Activated naive CD8-positive, alpha-beta T cell (primary cell): ENCODE measurements at regions not wholly inside any gene's neighbourhood (a gene's known extent, or its start where the extent isn't known, plus 50 kb on each side); places are given as distances from the start of the nearest gene placed in this dataset.

Source experiments
- H3K27ac Mint-ChIP-seq: one replicate; pipeline ENCODE4 v1.8.0; 2021; ENCODE audit warnings: mixed read lengths
- H3K27me3 Mint-ChIP-seq: one replicate; pipeline ENCODE4 v1.8.0; 2021; ENCODE audit warnings: mixed read lengths
- H3K36me3 Mint-ChIP-seq: one replicate; pipeline ENCODE4 v1.8.0; 2021; ENCODE audit warnings: mixed read lengths
- H3K4me1 Mint-ChIP-seq: one replicate; pipeline ENCODE4 v1.8.0; 2021; ENCODE audit warnings: low read depth, mixed read lengths
- H3K4me3 Mint-ChIP-seq: one replicate; pipeline ENCODE4 v1.8.0; 2021; ENCODE audit warnings: mild to moderate bottlenecking, mixed read lengths
- H3K9me3 Mint-ChIP-seq: one replicate; pipeline ENCODE4 v1.8.0; 2021; ENCODE audit warnings: low read depth, mixed read lengths

DNA sequence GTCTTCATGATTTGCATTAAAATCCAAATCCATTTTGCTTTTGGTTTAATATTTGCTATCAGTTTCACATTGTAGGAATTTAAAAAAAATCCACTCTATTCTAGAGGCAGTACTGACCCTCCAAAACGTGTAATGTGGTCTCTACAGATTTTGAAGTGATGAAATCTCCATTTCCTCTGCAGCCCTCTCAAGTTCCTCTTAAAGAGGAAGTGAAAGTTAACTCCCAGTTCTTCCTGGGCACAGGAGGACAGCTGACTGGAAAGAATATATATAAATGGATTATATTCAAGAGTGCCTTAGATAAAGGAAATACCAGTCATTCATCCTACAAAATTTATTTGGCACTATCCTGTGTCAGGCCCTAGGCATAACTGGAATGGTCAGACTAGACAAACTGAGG, 83.5 kb upstream of the PLCL2 start:
- H3K27me3 Mint-ChIP-seq: no peaks in the 10 kb centered on the region
- no peak overlapping the region for H3K27ac Mint-ChIP-seq
- no peaks in the 10 kb centered on the region for H3K9me3 Mint-ChIP-seq
- H3K4me1 Mint-ChIP-seq: peaks cover 41% of the 10 kb centered on the region
- peaks cover 3% of the 10 kb centered on the region for H3K36me3 Mint-ChIP-seq
- H3K4me3 Mint-ChIP-seq: no peak overlapping the region

DNA sequence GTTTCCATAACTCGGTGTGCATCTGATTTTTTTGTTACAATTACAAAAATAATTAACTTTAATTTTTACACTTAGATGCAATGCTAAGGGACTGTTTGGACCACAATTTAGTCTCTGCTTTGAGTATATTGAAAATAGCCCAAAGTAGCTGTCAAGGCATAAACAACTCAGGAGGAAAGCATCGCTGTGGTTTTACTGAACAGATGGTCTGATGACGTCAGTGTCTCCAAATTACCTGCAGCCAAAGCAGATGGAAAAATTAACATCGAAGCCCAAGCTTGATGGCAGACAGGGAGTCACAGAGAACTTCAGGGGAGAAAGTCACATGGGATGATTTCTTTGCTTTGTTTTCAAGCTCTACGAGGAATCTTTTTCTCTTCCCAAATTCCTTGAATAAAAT, 83.1 kb upstream of the PLCL2 start:
- Mint-ChIP-seq H3K4me3 (no peak overlapping the region), H3K4me1 (peaks cover 37% of the 10 kb centered on the region), H3K36me3 (peaks cover 3% of the 10 kb centered on the region), H3K27ac (no peak overlapping the region), H3K9me3 (no peaks in the 10 kb centered on the region), H3K27me3 (no peaks in the 10 kb centered on the region)

DNA sequence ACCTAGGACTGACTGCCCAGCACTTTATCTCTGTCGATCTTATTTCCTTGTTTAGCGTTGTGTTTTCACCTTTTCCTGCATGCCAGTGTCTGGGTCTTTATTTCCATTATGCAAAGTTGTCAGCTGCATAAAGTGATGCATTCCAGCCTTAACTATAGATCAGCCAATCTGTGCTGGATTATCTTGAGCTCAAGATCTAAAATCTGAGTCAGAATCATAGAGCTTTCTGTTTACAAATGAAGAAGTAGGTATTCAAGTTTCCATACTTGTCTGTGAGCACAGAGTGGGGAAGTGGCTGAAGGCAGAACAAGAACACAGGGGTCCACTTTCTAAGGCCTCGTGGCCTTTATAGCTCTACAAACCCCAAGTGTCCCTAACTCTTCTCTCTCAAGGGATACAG, 82.4 kb upstream of the PLCL2 start:
- no peaks in the 10 kb centered on the region for H3K9me3 Mint-ChIP-seq
- no peaks in the 10 kb centered on the region for H3K27me3 Mint-ChIP-seq
- H3K4me3 Mint-ChIP-seq: no peak overlapping the region
- H3K4me1 Mint-ChIP-seq: peaks cover 30% of the 10 kb centered on the region
- H3K36me3 Mint-ChIP-seq: peaks cover 3% of the 10 kb centered on the region
- no peak overlapping the region for H3K27ac Mint-ChIP-seq

DNA sequence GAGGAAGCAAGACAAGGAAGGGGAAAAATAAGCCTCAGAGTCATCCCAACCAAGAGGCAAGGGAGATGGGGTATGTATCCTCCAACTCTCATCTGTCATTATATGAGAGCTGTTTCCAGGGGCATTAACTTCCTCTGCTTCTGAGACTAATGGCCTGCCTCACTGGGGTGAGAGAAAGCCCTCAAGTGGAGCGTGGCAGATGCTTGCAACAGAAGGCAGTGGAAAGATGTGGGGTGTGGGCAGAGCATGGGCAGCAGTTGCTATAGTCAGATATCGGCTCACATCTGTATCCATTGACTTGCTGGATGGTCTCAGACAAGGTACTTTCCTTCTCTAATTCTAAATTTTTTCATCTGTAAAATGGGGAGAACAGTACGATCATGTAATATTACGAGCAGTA, 81.7 kb upstream of the PLCL2 start:
- Mint-ChIP-seq H3K27me3 (no peaks in the 10 kb centered on the region), H3K27ac (no peak overlapping the region), H3K36me3 (peaks cover 3% of the 10 kb centered on the region), H3K4me1 (peaks cover 27% of the 10 kb centered on the region), H3K9me3 (no peaks in the 10 kb centered on the region), H3K4me3 (no peak overlapping the region)

DNA sequence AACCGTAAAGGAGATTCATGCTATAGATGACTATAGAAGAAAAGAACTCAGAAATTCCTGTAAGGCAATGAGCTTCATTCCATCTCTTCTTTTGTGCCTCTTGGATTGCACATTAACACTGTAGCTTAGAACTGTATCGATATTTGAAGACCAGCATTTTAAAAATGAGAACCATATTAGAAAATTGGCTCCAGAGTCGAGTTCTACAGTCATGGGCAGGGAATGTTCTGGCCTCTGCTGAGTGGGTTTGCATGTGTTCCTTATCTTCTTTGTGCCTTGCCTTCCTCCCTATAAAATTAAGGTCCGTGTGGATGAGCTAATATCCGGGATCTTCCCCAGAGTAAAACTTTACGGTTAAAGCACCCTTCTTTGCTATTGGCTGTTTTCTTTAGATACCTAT, 77.4 kb upstream of the PLCL2 start:
- H3K27me3 Mint-ChIP-seq: no peaks in the 10 kb centered on the region

DNA sequence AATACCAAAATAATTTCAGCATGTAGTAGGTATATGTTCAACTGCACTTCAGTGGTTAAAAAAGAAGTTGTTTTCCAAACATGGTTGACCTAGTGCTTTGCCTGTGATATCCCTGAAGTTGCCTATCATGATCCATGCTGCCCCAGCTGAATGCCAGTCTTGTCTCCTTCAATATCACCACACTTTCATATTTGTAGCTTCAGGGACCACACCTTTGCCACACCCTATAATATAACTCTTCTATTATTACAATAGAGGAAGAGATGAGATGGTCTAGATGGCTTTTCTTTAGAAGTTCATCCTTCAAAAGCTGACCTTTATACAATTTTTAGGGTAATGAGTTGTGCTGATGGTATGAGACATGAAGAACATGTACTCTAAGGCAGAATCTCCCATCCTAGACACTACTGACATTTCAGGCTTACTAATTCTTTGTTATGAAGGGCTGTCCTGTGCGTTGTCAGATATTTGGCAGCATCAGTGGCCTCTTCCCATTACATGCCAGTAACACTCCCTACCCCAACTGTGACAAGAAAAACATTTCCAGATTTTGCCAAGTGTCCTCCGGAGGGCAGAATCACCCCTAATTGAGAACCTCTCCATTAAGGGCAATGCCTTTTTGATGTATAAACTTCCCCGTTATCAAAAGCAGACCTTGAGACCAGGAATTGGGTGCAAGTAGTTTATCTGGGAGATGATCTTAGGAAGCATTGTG, 76.2 kb upstream of the PLCL2 start:
- Mint-ChIP-seq H3K4me1 (peaks cover 33% of the 10 kb centered on the region), H3K36me3 (no peaks in the 10 kb centered on the region), H3K27me3 (no peaks in the 10 kb centered on the region), H3K27ac (no peak overlapping the region), H3K4me3 (no peak overlapping the region), H3K9me3 (no peaks in the 10 kb centered on the region)

More for the DNA sequence above, 77.4 kb upstream of the PLCL2 start:
- no peaks in the 10 kb centered on the region for H3K36me3 Mint-ChIP-seq
- no peak overlapping the region for H3K4me3 Mint-ChIP-seq
- no peak overlapping the region for H3K27ac Mint-ChIP-seq
- peaks cover 34% of the 10 kb centered on the region for H3K4me1 Mint-ChIP-seq
- no peaks in the 10 kb centered on the region for H3K9me3 Mint-ChIP-seq

DNA sequence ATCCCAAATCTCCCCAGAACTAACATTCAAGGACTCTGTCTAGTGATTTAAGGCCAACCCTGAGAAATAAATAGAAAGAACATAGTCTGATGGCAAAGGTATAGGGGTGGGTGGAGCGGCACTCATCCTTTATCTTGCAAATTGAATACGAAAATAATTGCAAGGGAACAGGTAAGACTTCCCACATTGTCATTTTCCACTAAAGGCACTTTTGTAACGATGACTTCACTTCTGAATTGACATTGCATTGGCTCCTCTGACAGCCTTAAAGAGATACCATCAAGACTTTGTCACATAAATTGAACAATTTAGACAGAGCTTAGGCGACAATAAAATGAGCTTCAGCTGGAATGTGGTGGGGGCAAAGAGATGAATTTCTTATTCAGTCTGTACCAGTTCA, 75.3 kb upstream of the PLCL2 start:
- H3K36me3 Mint-ChIP-seq: no peaks in the 10 kb centered on the region
- H3K4me3 Mint-ChIP-seq: no peak overlapping the region
- no peaks in the 10 kb centered on the region for H3K27me3 Mint-ChIP-seq
- H3K4me1 Mint-ChIP-seq: peaks cover 33% of the 10 kb centered on the region
- H3K27ac Mint-ChIP-seq: no peak overlapping the region
- no peaks in the 10 kb centered on the region for H3K9me3 Mint-ChIP-seq

DNA sequence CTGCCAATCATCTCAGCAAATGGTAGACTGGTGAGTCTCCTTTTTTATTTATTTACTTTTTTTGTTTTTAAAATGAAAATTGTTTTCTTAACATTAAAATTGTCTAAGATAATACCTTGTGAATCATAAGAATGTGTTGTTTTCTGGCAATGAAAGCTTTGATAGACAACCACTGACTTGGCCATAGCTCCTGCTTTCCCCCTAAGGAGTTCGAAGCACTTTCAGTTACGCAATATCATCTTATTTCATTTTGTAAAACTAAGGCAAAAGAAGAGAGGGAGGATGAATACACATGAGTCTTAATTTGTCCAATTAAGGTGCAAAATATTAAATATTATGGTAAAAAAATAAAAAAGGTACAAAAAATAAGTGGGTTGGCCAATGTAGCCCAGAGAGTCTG, 74.8 kb upstream of the PLCL2 start:
- H3K27ac Mint-ChIP-seq: no peak overlapping the region
- peaks cover under 1% of the 10 kb centered on the region for H3K36me3 Mint-ChIP-seq
- H3K4me1 Mint-ChIP-seq: peaks cover 33% of the 10 kb centered on the region
- H3K4me3 Mint-ChIP-seq: no peak overlapping the region
- no peaks in the 10 kb centered on the region for H3K9me3 Mint-ChIP-seq
- H3K27me3 Mint-ChIP-seq: no peaks in the 10 kb centered on the region

DNA sequence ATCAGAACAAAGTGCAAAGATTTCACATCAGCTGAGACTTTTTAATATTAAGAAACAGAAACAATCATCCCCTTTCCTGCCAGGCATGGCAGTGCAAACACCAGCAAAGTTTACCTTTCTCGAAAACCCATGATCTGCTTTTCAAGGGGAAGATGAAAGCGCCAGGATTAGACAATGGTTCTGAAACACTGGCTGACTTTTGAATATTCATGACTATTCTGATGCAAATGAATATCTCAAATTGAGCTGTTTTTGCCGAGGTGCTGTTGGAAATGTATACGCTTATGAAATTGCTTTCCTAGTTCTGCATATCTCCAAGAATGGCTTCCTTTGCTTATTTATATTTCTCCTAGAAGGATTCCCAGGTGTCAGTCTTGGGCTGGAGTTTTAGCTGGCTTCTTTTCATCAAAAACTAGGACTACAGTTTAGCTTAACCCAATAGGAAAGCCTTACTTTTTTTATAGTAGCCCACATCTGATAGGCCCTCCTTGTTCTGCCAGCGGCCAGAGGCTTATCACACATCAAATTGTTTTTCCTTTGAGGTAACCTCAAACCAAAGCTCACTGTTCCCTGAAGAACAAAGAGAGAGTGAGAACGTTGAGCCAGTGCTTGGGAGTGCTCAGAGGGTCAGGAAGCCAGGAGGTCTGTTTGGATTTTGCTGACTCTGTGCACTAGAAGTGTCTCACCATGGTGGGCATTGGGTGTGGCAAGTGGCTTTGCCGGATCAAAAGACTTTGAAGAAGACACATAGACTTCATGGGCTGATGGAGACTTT, 74.0 kb upstream of the PLCL2 start:
- Mint-ChIP-seq H3K27me3 (no peaks in the 10 kb centered on the region), H3K36me3 (peaks cover 2% of the 10 kb centered on the region), H3K9me3 (no peaks in the 10 kb centered on the region), H3K4me3 (no peak overlapping the region), H3K4me1 (peaks cover 33% of the 10 kb centered on the region), H3K27ac (no peak overlapping the region)

DNA sequence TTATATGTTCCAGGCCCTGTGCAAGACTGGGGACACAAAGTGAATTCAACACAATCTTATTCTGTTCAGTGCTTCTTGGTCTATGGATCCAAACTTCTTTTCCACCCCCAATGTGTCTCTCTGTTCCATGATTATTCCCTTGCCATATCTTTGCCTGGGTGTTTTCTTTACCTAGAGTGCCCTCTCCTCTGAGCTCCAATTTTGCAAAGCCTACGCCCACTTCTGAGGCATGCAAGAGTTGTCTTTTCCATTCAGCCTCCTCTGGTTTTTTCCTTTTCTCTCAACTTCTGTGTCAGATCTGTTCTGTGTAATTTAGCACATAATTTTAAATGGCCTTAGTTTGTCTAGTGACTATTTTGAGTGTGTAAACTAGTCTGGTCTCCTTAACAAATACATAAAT, 72.8 kb upstream of the PLCL2 start:
- Mint-ChIP-seq H3K36me3 (peaks cover 2% of the 10 kb centered on the region), H3K27ac (no peak overlapping the region), H3K4me1 (peaks cover 33% of the 10 kb centered on the region), H3K9me3 (no peaks in the 10 kb centered on the region), H3K27me3 (no peaks in the 10 kb centered on the region), H3K4me3 (no peak overlapping the region)

DNA sequence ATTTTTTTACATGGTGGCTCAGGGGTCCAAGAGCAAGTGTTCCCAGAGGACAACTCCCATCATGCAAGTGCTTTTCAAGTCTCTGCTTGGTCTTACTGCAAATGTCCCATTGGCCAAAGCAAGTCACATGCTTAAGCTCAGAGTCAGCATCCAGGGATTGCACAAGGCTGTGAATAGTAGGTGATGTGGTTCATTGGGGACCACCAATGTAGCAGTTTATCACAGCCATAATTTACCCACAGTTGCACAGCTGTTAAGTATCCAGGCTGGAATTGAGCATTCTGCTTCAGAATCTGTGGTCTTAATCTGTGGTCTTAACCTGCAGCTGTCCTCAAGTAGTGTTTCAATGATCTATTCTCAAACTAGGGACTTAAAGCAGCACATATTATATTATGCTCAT, 71.4 kb upstream of the PLCL2 start:
- H3K4me1 Mint-ChIP-seq: peaks cover 33% of the 10 kb centered on the region
- H3K36me3 Mint-ChIP-seq: peaks cover 2% of the 10 kb centered on the region
- no peaks in the 10 kb centered on the region for H3K27me3 Mint-ChIP-seq
- H3K27ac Mint-ChIP-seq: no peak overlapping the region
- no peak overlapping the region for H3K4me3 Mint-ChIP-seq
- no peaks in the 10 kb centered on the region for H3K9me3 Mint-ChIP-seq

DNA sequence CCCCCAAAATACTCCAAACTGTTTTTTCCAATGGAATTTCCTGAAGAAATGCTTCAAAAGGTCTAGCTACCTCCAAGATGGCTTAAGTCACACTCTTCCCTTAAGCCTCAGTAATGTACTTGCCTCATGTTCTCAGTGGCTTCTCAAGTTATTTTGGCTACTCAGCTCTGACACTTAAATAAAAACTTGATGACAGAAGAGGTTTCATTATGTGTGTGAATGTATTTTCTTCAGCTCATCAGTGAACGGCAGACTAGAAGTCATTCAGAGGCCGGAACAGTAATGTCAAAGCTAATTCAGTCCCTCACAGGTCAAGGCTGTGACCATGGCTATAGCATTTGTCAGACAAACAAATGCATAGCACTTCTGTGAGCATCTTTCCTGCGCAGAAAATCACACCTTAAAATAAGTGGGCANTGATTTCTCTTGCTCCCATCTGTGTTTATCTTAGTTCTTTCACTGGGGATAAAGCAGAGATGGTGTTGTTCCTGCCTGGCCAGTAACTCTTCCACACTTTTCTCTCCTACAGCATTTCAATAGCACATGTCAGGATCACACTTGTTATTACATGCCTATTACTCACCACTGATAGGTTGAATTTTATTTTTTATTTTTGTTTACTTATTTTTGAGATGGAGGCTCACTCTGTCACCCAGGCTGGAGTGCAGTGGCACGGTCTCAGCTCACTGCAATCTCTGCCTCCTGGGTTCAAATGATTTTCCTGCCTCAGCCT, 68.5 kb upstream of the PLCL2 start:
- H3K27ac Mint-ChIP-seq: no peak overlapping the region
- no peak overlapping the region for H3K4me3 Mint-ChIP-seq

DNA sequence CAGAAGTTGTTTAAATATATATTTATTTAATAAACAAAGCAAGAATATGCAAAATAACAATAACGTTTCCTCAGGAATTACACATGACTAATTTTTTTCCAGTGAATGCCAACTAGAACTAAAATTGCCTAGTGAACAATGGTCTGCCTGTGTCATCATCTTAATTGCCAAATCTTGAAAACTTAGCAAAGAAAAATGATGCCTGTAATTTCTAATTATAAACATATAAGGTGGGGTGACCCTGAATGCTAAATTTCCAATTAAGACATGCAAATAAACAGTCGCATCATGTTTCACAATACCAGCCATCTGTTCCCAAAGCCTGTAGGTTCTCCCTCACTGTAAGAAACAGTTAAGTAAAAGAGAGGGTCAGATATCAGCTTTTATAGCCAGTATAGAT, 67.6 kb upstream of the PLCL2 start:
- Mint-ChIP-seq H3K4me1 (peaks cover 8% of the 10 kb centered on the region), H3K27me3 (no peaks in the 10 kb centered on the region), H3K4me3 (no peak overlapping the region), H3K9me3 (peaks cover 5% of the 10 kb centered on the region), H3K36me3 (peaks cover 2% of the 10 kb centered on the region), H3K27ac (no peak overlapping the region)

More for the DNA sequence above, 68.5 kb upstream of the PLCL2 start:
- H3K27me3 Mint-ChIP-seq: no peaks in the 10 kb centered on the region
- peaks cover 2% of the 10 kb centered on the region for H3K36me3 Mint-ChIP-seq
- peaks cover 14% of the 10 kb centered on the region for H3K4me1 Mint-ChIP-seq
- H3K9me3 Mint-ChIP-seq: peaks cover 5% of the 10 kb centered on the region

DNA sequence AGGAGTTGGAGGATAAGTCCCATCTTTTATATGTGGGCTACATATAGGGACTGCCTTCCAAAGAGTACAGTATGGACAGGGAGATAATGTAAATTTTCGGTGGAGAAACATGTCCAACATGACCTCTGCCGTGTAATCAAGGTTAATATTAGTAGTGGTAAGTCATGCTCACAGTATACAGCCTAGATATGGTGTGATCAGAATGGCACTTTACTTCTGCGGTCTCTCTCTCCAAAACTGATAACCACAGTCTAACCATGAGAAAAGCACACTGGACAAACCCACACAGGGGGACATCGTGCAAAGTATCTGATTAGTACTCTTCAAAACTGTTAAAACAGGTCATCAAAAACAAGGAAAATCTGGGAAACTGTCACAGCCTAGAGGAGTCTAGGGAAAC, 66.6 kb upstream of the PLCL2 start:
- Mint-ChIP-seq H3K4me1 (peaks cover 11% of the 10 kb centered on the region), H3K27me3 (no peaks in the 10 kb centered on the region), H3K36me3 (peaks cover 2% of the 10 kb centered on the region), H3K4me3 (no peak overlapping the region), H3K27ac (no peak overlapping the region), H3K9me3 (peaks cover 5% of the 10 kb centered on the region)

DNA sequence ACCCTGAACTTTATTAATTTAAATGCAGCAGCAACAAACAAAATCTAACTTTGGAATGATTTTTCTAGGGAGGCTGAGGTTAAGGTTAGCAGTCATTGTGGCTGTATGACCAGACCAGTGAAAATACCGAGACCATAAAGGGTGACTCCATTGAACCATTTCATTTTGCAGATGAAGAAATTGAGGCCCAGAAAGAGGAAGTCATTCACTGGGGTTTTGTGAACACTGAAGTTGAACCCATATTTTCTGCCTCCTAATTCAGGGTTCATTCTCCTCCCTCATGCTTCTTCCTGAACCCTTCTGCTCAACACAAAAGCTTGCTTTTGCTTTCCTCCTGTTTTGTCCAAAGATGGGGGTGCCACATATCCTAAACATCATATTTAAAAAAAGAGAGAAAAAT, 65.8 kb upstream of the PLCL2 start:
- H3K27me3 Mint-ChIP-seq: no peaks in the 10 kb centered on the region
- H3K9me3 Mint-ChIP-seq: peaks cover 5% of the 10 kb centered on the region
- no peak overlapping the region for H3K4me3 Mint-ChIP-seq
- H3K36me3 Mint-ChIP-seq: peaks cover 2% of the 10 kb centered on the region
- H3K27ac Mint-ChIP-seq: no peak overlapping the region
- H3K4me1 Mint-ChIP-seq: peaks cover 19% of the 10 kb centered on the region
